Activated CD4-positive, alpha-beta memory T cell treated with anti-CD3 and anti-CD28 coated beads for 36 hours (primary cell): ENCODE measurements at regions not wholly inside any gene's neighbourhood (a gene's known extent, or its start where the extent isn't known, plus 50 kb on each side); places are given as distances from the start of the nearest gene placed in this dataset.

Experiments used
- CTCF ChIA-PET: fragments of 350-600 bp; sonication (Branson Sonifier 250); formaldehyde crosslinking; loops from one replicate; lab custom pipeline; 2021; ENCODE audit warnings: antibody characterized with exemption, inconsistent platforms; lab: Charles Lee
- POLR2A ChIA-PET: fragments of 350-600 bp; sonication (Branson Sonifier 250); formaldehyde crosslinking; loops from one replicate; lab custom pipeline; 2021; ENCODE audit warnings: antibody characterized with exemption; lab: Charles Lee
- DNase-seq: peaks from one replicate; pipeline ENCODE4 v3.0.0-alpha.2; 2020
- H3K27ac Mint-ChIP-seq: one replicate; pipeline ENCODE4 v1.8.0; 2021; ENCODE audit warnings: mixed read lengths
- H3K27me3 Mint-ChIP-seq: one replicate; pipeline ENCODE4 v1.8.0; 2021; ENCODE audit warnings: mixed read lengths
- H3K36me3 Mint-ChIP-seq: one replicate; pipeline ENCODE4 v1.8.0; 2021; ENCODE audit warnings: mixed read lengths
- H3K4me1 Mint-ChIP-seq: one replicate; pipeline ENCODE4 v1.8.0; 2021; ENCODE audit warnings: low read depth, mixed read lengths
- H3K4me3 Mint-ChIP-seq: one replicate; pipeline ENCODE4 v1.8.0; 2021; ENCODE audit warnings: mild to moderate bottlenecking, mixed read lengths
- H3K9me3 Mint-ChIP-seq: one replicate; pipeline ENCODE4 v1.8.0; 2021; ENCODE audit warnings: mixed read lengths
- intact Hi-C: fragments of 100-400 bp; cut with micrococcal nuclease; formaldehyde crosslinking; loops from one replicate; pipeline ENCODE4 v1.15.1; 2023

GRCh38 chr3:107263269-107264021 is 113.8 kb upstream of the CCDC54 start:
- no peak for DNase-seq
- no peak overlapping the region for H3K27ac Mint-ChIP-seq
- peaks cover 6% of the 10 kb centered on the region for H3K27me3 Mint-ChIP-seq
- intact Hi-C loops, result loop anchor here (5.0 kb wide), 1 partner anchor 849 kb away; no protein-coding TSS in a partner anchor
- no peaks in the 10 kb centered on the region for H3K9me3 Mint-ChIP-seq
- no peaks in the 10 kb centered on the region for H3K36me3 Mint-ChIP-seq
- POLR2A ChIA-PET, result no interaction called here
- CTCF ChIA-PET, result no interaction called here
- no peak overlapping the region for H3K4me3 Mint-ChIP-seq
- peaks cover 6% of the 10 kb centered on the region for H3K4me1 Mint-ChIP-seq

- Mint-ChIP-seq H3K4me1 (peaks cover 6% of the 10 kb centered on the region), H3K36me3 (no peaks in the 10 kb centered on the region), H3K27me3 (peaks cover 4% of the 10 kb centered on the region), H3K4me3 (no peak overlapping the region), H3K9me3 (no peaks in the 10 kb centered on the region), H3K27ac (no peak overlapping the region)
- DNase-seq, result no peak
- ChIA-PET POLR2A (no interaction called here), CTCF (interaction anchor here (0.7 kb wide), 1 partner anchor 157 kb away, joined by 4 read pairs; no protein-coding TSS in a partner anchor)
- intact Hi-C loops, result loop anchor here (5.0 kb wide), 1 partner anchor 847 kb away; no protein-coding TSS in a partner anchor
Observed at GRCh38 chr3:107264888-107265287, 112.4 kb upstream of the CCDC54 start.

- ChIA-PET CTCF (interaction anchor here (0.7 kb wide), 1 partner anchor 157 kb away, joined by 4 read pairs; no protein-coding TSS in a partner anchor), POLR2A (no interaction called here)
- Mint-ChIP-seq H3K27ac (no peak overlapping the region), H3K4me1 (peaks cover 6% of the 10 kb centered on the region), H3K27me3 (peaks cover 4% of the 10 kb centered on the region), H3K4me3 (no peak overlapping the region), H3K9me3 (no peaks in the 10 kb centered on the region), H3K36me3 (no peaks in the 10 kb centered on the region)
- intact Hi-C loops, result no loop called here
- DNase-seq, result no peak
Observed at GRCh38 chr3:107265526-107265925, 111.7 kb upstream of the CCDC54 start.

DNA sequence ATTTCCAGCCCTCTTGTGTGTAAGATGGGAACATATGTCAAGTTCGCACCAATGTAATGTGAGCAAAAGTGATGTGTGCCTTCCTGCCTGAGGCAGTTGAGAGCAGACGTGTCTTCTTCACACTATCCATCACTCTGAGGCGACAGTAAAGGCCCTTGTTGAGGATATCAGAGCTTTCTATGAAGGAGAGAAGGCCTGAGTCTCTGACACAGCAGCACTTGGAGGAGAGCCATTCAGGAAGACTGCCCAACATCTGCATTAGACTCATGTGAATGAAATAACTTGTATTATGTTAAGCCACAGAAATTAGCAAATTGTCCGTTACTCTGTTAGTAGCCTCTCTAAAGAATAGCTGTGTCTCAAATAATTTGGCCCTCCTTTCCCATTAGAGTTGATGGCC is 108.8 kb upstream of the CCDC54 start:
- ChIA-PET POLR2A (no interaction called here), CTCF (interaction anchor here (0.6 to 1.6 kb wide), 4 partner anchors 9 to 161 kb away, joined by 3 to 6 read pairs (median 3); no protein-coding TSS in a partner anchor)
- Mint-ChIP-seq H3K27me3 (peaks cover 5% of the 10 kb centered on the region), H3K9me3 (no peaks in the 10 kb centered on the region), H3K4me3 (no peak overlapping the region), H3K36me3 (no peaks in the 10 kb centered on the region), H3K27ac (no peak overlapping the region), H3K4me1 (peaks cover 3% of the 10 kb centered on the region)
- no peak for DNase-seq
- intact Hi-C loops, result no loop called here

DNA sequence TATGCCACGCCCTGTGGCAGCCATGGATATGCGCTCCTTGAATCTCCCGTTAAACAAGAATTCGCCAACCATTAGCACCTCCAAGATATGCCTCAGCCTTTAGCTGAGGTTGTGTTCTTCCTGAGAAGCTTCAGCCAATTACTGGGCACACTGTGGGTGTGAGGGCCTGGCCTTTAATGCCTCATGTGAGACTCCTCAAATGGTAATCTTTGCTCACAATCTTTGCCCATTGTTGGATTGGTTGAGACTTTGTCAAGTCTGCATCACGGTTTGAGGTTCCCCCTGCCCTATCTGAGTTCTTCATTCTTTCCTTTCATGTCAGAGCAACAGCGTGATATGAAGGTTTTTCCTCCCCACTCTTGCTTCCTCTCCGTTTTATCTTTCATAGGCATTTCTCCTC is 108.1 kb upstream of the CCDC54 start:
- intact Hi-C loops, result no loop called here
- POLR2A ChIA-PET, result no interaction called here
- Mint-ChIP-seq H3K27ac (no peak overlapping the region), H3K4me1 (no peaks in the 10 kb centered on the region), H3K9me3 (no peaks in the 10 kb centered on the region), H3K27me3 (peaks cover 8% of the 10 kb centered on the region), H3K4me3 (no peak overlapping the region), H3K36me3 (no peaks in the 10 kb centered on the region)
- DNase-seq, result no peak
- CTCF ChIA-PET, result interaction anchor here (1.1 to 1.6 kb wide), 4 partner anchors 9 to 162 kb away, joined by 3 to 6 read pairs (median 4); no protein-coding TSS in a partner anchor

DNA sequence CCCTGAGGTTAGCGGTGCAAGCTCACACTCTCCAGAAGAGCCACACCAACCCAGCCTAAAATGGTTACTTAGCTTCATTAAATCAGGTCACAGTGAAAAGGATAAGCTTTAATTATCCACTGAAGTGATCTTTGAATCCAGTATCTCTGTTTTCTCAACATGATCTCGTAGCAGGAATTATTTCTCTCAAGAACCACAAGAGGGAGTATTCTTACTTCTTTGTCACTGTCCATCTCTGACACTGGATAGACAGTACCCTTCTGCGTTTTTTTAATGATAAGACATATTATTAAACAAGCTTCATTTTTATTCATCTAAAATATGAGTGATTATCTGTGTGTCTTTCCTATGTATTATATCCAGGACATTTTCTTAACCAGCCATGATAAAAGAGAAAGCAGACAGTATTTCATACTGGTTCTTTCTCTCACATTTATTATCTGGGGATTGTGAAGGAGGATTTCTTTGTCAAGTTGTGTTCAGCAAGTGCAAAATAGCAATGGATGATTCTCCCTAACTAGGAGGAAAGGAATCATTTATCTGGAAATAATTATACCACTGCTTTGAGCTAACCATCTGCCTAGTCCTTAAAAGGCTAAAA is 105.4 kb upstream of the CCDC54 start:
- H3K36me3 Mint-ChIP-seq, result no peaks in the 10 kb centered on the region
- peaks cover 18% of the 10 kb centered on the region for H3K27me3 Mint-ChIP-seq
- H3K4me3 Mint-ChIP-seq, result no peak overlapping the region
- intact Hi-C loops, result loop anchor here (1.0 to 2.0 kb wide), 3 partner anchors 36 to 159 kb away; no protein-coding TSS in a partner anchor
- H3K27ac Mint-ChIP-seq, result no peak overlapping the region
- CTCF ChIA-PET, result interaction anchor here (0.5 to 3.9 kb wide), 37 partner anchors 9 to 585 kb away, joined by 3 to 59 read pairs (median 4); no protein-coding TSS in a partner anchor
- no peaks in the 10 kb centered on the region for H3K9me3 Mint-ChIP-seq
- POLR2A ChIA-PET, result no interaction called here
- H3K4me1 Mint-ChIP-seq, result no peaks in the 10 kb centered on the region
- DNase-seq, result no peak

DNA sequence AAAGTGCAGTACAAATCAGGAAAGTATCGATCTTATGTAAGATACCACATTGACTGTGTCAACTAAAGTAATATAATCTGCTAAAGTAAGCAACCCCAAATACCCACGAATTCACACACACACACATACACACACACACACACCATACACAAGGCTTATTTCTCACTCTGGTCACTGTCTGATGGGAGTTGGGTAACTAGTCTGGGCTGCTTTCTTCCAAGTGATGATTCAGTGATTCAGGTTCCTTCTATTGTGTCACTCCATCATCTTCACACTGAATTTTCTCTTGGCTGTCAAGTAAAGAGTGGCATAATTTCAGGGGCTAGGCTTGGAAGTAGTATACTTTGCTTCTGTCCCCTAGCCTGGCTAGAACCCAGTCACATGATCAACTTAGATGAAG is 104.8 kb upstream of the CCDC54 start:
- intact Hi-C loops, result loop anchor here (1.0 kb wide), 1 partner anchor 149 kb away; no protein-coding TSS in a partner anchor
- no peak for DNase-seq
- Mint-ChIP-seq H3K4me3 (no peak overlapping the region), H3K27me3 (peaks cover 18% of the 10 kb centered on the region), H3K9me3 (no peaks in the 10 kb centered on the region), H3K27ac (no peak overlapping the region), H3K4me1 (no peaks in the 10 kb centered on the region), H3K36me3 (no peaks in the 10 kb centered on the region)
- CTCF ChIA-PET, result interaction anchor here (0.5 to 3.9 kb wide), 19 partner anchors 10 to 347 kb away, joined by 3 to 59 read pairs (median 4); no protein-coding TSS in a partner anchor
- POLR2A ChIA-PET, result no interaction called here

GRCh38 chr3:107272885-107273284 is 104.4 kb upstream of the CCDC54 start:
- CTCF ChIA-PET, result interaction anchor here (1.2 to 3.9 kb wide), 5 partner anchors 36 to 270 kb away, joined by 3 to 59 read pairs (median 24); no protein-coding TSS in a partner anchor
- Mint-ChIP-seq H3K4me3 (no peak overlapping the region), H3K36me3 (no peaks in the 10 kb centered on the region), H3K4me1 (no peaks in the 10 kb centered on the region), H3K27me3 (peaks cover 18% of the 10 kb centered on the region), H3K27ac (no peak overlapping the region), H3K9me3 (no peaks in the 10 kb centered on the region)
- intact Hi-C loops, result loop anchor here (1.0 kb wide), 1 partner anchor 148 kb away; no protein-coding TSS in a partner anchor
- POLR2A ChIA-PET, result no interaction called here
- DNase-seq, result no peak

- no peaks in the 10 kb centered on the region for H3K36me3 Mint-ChIP-seq
- no peak for DNase-seq
- H3K27ac Mint-ChIP-seq, result no peak overlapping the region
- CTCF ChIA-PET, result interaction anchor here (1.0 to 3.9 kb wide), 3 partner anchors 38 to 156 kb away, joined by 3 to 59 read pairs (median 39); no protein-coding TSS in a partner anchor
- no peaks in the 10 kb centered on the region for H3K9me3 Mint-ChIP-seq
- POLR2A ChIA-PET, result no interaction called here
- peaks cover 15% of the 10 kb centered on the region for H3K27me3 Mint-ChIP-seq
- intact Hi-C loops, result no loop called here
- no peaks in the 10 kb centered on the region for H3K4me1 Mint-ChIP-seq
- H3K4me3 Mint-ChIP-seq, result no peak overlapping the region
Observed at GRCh38 chr3:107273771-107274170, 103.5 kb upstream of the CCDC54 start.

DNA sequence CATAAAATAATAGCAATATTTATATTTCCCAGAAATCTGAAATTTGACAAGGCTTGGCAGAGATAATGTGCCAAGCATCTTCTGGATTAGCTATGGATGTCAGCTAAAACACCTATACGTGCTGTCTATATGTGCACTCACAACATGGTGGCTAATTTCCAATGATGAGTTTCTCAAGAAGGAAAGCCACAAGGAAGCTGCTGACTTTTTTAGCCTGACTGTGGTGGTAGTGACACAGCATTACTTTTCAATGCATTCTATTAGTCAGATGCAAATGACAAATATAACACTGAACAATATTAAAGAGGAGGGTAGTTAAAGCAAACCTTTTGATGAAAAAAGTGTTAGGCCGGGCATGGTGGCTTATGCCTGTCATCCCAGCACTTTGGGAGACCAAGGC is 101.7 kb upstream of the CCDC54 start:
- H3K4me3 Mint-ChIP-seq, result no peak overlapping the region
- H3K27me3 Mint-ChIP-seq, result peaks cover 15% of the 10 kb centered on the region
- H3K36me3 Mint-ChIP-seq, result no peaks in the 10 kb centered on the region
- no peak for DNase-seq
- ChIA-PET CTCF (interaction anchor here (1.0 to 3.0 kb wide), 3 partner anchors 9 to 155 kb away, joined by 3 to 11 read pairs (median 4); no protein-coding TSS in a partner anchor), POLR2A (no interaction called here)
- H3K4me1 Mint-ChIP-seq, result no peaks in the 10 kb centered on the region
- no peak overlapping the region for H3K27ac Mint-ChIP-seq
- intact Hi-C loops, result no loop called here
- H3K9me3 Mint-ChIP-seq, result no peaks in the 10 kb centered on the region

- H3K27ac Mint-ChIP-seq, result no peak overlapping the region
- CTCF ChIA-PET, result interaction anchor here (0.6 to 2.6 kb wide), 4 partner anchors 12 to 137 kb away, joined by 3 to 12 read pairs (median 4); no protein-coding TSS in a partner anchor
- no peaks in the 10 kb centered on the region for H3K9me3 Mint-ChIP-seq
- DNase-seq, result no peak
- H3K27me3 Mint-ChIP-seq, result peaks cover 13% of the 10 kb centered on the region
- H3K4me3 Mint-ChIP-seq, result no peak overlapping the region
- H3K4me1 Mint-ChIP-seq, result no peaks in the 10 kb centered on the region
- H3K36me3 Mint-ChIP-seq, result no peaks in the 10 kb centered on the region
- intact Hi-C loops, result no loop called here
- POLR2A ChIA-PET, result no interaction called here
Observed at GRCh38 chr3:107283948-107284347, 93.3 kb upstream of the CCDC54 start.

DNA sequence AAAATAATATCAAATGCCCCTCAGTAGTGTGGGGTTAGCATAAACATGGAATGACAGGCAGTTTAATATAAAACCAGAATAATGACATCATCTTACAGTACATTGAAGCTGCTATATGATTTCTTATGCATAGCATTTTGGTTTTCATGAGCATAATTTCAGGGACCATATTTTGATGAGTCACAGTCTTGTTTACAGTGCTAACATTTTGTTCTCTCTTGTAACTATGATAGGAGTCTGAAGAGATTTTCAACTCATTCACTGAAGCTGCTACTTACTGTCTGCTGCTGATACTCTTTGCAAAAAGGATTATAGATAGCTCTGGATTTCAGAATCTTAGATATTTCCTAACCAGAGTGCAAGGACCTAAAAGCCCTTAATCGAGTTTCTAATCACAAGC is 92.6 kb upstream of the CCDC54 start:
- Mint-ChIP-seq H3K4me1 (no peaks in the 10 kb centered on the region), H3K27ac (no peak overlapping the region), H3K4me3 (no peak overlapping the region), H3K36me3 (no peaks in the 10 kb centered on the region), H3K9me3 (no peaks in the 10 kb centered on the region), H3K27me3 (peaks cover 13% of the 10 kb centered on the region)
- POLR2A ChIA-PET, result no interaction called here
- CTCF ChIA-PET, result interaction anchor here (1.1 to 2.6 kb wide), 3 partner anchors 13 to 137 kb away, joined by 3 to 12 read pairs (median 6); no protein-coding TSS in a partner anchor
- DNase-seq, result no peak
- intact Hi-C loops, result no loop called here
